ENCODE measurements at regions not wholly inside any gene's neighbourhood (a gene's known extent, or its start where the extent isn't known, plus 50 kb on each side); places are given as distances from the start of the nearest gene placed in this dataset.

- Histone ChIP-seq H3K9me3 (ENCODE audit: control insufficient read depth, low read length) (peaks cover 4% of the 10 kb centered on the region), H3K36me3 (ENCODE audit: control insufficient read depth, insufficient read depth, low read length) (no peaks in the 10 kb centered on the region), H3K4me3 (ENCODE audit: extremely low read depth, insufficient read depth, low read length, poor library complexity, severe bottlenecking) (no peak overlapping the region), H3K4me1 (ENCODE audit: control insufficient read depth, insufficient read depth, low read length, poor library complexity, severe bottlenecking) (no peaks in the 10 kb centered on the region), H3K27ac (ENCODE audit: low read depth, low read length, severe bottlenecking) (no peak overlapping the region)
- WGBS, 2 experiments (ENCODE audit: insufficient coverage in 2 of 2), result 93 to 94% methylated on average over 2 of the region's 2 CpGs
These were observed 407.6 kb upstream of the HS6ST1 start for GRCh38 chr2:128726236-128726635.

- no peak overlapping the region for H3K27ac ChIP-seq (ENCODE audit: low read depth, low read length, severe bottlenecking)
- no peaks in the 10 kb centered on the region for H3K36me3 ChIP-seq (ENCODE audit: control insufficient read depth, insufficient read depth, low read length)
- 92 to 96% methylated on average over 4 of the region's 4 CpGs for WGBS, 2 experiments (ENCODE audit: insufficient coverage in 2 of 2)
- H3K4me1 ChIP-seq (ENCODE audit: control insufficient read depth, insufficient read depth, low read length, poor library complexity, severe bottlenecking), result no peaks in the 10 kb centered on the region
- peaks cover 4% of the 10 kb centered on the region for H3K9me3 ChIP-seq (ENCODE audit: control insufficient read depth, low read length)
- no peak overlapping the region for H3K4me3 ChIP-seq (ENCODE audit: extremely low read depth, insufficient read depth, low read length, poor library complexity, severe bottlenecking)
These were observed 408.2 kb upstream of the HS6ST1 start for GRCh38 chr2:128726911-128727310.

- Histone ChIP-seq H3K27ac (ENCODE audit: low read depth, low read length, severe bottlenecking) (no peak overlapping the region), H3K36me3 (ENCODE audit: control insufficient read depth, insufficient read depth, low read length) (no peaks in the 10 kb centered on the region), H3K4me1 (ENCODE audit: control insufficient read depth, insufficient read depth, low read length, poor library complexity, severe bottlenecking) (no peaks in the 10 kb centered on the region), H3K4me3 (ENCODE audit: extremely low read depth, insufficient read depth, low read length, poor library complexity, severe bottlenecking) (no peak overlapping the region), H3K9me3 (ENCODE audit: control insufficient read depth, low read length) (peaks cover 4% of the 10 kb centered on the region)
- 84 to 94% methylated on average over 2 of the region's 2 CpGs for WGBS, 2 experiments (ENCODE audit: insufficient coverage in 2 of 2)
These were observed 408.7 kb upstream of the HS6ST1 start for GRCh38 chr2:128727404-128727803.

DNA sequence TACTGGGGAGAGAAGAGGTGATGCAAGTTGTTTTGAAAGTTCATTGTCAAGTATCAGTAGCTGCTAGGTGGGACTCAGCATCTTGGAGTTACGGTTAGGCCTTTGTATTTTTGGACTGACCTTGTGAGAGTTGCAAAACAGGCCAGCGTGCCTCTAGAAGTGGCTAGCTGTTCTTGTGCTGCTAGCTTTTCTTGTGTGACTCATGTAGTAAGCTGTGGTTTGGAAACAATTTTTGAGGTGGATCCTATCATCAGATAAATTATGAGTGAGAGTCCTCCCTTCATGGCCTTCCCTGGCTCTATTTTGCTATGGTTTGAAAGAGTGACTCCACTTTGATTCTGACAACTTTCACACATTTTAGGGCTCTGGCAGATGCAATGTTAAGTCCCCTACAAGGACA, 409.2 kb upstream of the HS6ST1 start:
- WGBS, 2 experiments (ENCODE audit: insufficient coverage in 2 of 2), result 96 to 100% methylated on average over 1 to 2 of the region's 2 CpGs
- Histone ChIP-seq H3K4me3 (ENCODE audit: extremely low read depth, insufficient read depth, low read length, poor library complexity, severe bottlenecking) (no peak overlapping the region), H3K27ac (ENCODE audit: low read depth, low read length, severe bottlenecking) (no peak overlapping the region), H3K9me3 (ENCODE audit: control insufficient read depth, low read length) (peaks cover 4% of the 10 kb centered on the region), H3K4me1 (ENCODE audit: control insufficient read depth, insufficient read depth, low read length, poor library complexity, severe bottlenecking) (no peaks in the 10 kb centered on the region), H3K36me3 (ENCODE audit: control insufficient read depth, insufficient read depth, low read length) (no peaks in the 10 kb centered on the region)

DNA sequence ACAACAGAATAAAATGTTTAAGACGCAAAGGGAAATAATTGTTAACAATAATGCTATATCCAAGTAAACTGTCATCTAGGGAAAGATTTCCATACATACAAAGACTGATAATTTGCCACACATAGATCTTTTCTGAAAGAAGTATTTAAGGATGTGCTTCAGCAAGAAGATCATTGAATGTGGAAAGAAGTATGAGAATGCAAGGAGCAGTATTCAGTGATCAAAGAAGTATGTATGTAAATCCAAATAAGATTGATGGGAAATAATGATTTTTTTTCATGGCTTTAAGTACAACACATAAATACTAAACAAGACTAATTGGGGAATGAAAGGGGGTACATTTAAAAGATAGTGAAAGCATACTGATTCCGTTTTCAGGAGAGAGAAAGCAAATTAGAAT, 410.4 kb upstream of the HS6ST1 start:
- H3K4me3 ChIP-seq (ENCODE audit: extremely low read depth, insufficient read depth, low read length, poor library complexity, severe bottlenecking), result no peak overlapping the region
- H3K4me1 ChIP-seq (ENCODE audit: control insufficient read depth, insufficient read depth, low read length, poor library complexity, severe bottlenecking), result peaks cover under 1% of the 10 kb centered on the region
- no CpG with 5 or more reads among the region's 2 CpGs for WGBS, 2 experiments (ENCODE audit: insufficient coverage in 2 of 2)
- H3K9me3 ChIP-seq (ENCODE audit: control insufficient read depth, low read length), result peaks cover 4% of the 10 kb centered on the region
- no peaks in the 10 kb centered on the region for H3K36me3 ChIP-seq (ENCODE audit: control insufficient read depth, insufficient read depth, low read length)
- H3K27ac ChIP-seq (ENCODE audit: low read depth, low read length, severe bottlenecking), result no peak overlapping the region

DNA sequence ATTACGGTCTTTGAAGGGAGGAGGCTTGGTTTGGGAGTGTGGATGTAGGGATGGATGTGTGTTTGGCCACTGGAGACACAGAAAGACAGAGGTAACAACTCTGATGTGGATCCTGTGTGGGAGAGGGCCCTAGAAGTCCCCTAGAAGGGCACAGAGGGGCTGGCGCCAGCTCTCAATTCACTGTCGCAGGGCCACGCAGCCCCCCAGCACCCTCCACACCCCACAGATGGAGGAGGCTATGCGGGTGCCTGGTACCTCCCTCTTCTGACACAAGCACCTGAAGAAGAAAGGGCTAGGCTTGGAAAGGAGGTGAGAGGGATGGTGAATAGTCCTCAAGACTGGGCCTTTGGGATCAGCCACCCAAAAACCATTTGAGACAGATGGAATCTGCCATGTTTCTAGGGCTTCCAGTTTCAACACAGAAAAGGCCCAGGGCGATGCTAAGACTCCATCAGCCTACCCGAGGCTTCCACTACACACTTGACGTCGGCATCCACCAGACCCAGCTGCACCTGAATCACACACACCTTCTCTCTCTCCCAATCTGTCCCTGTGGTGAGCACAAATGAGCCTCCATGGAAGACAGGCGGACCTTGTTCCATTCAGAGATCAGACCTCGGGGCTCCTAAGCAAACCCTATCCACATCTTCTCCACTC, 413.5 kb upstream of the HS6ST1 start:
- Histone ChIP-seq H3K27ac (ENCODE audit: low read depth, low read length, severe bottlenecking) (no peak overlapping the region), H3K9me3 (ENCODE audit: control insufficient read depth, low read length) (peaks cover 4% of the 10 kb centered on the region), H3K36me3 (ENCODE audit: control insufficient read depth, insufficient read depth, low read length) (no peaks in the 10 kb centered on the region), H3K4me3 (ENCODE audit: extremely low read depth, insufficient read depth, low read length, poor library complexity, severe bottlenecking) (no peak overlapping the region), H3K4me1 (ENCODE audit: control insufficient read depth, insufficient read depth, low read length, poor library complexity, severe bottlenecking) (peaks cover 9% of the 10 kb centered on the region)
- WGBS, 2 experiments (ENCODE audit: insufficient coverage in 2 of 2), result 94 to 97% methylated on average over 5 to 6 of the region's 11 CpGs

- H3K9me3 ChIP-seq (ENCODE audit: control insufficient read depth, low read length), result peaks cover 4% of the 10 kb centered on the region
- H3K27ac ChIP-seq (ENCODE audit: low read depth, low read length, severe bottlenecking), result no peak overlapping the region
- H3K36me3 ChIP-seq (ENCODE audit: control insufficient read depth, insufficient read depth, low read length), result no peaks in the 10 kb centered on the region
- no peak overlapping the region for H3K4me3 ChIP-seq (ENCODE audit: extremely low read depth, insufficient read depth, low read length, poor library complexity, severe bottlenecking)
- 87 to 89% methylated on average over 3 to 4 of the region's 4 CpGs for WGBS, 2 experiments (ENCODE audit: insufficient coverage in 2 of 2)
- peaks cover 9% of the 10 kb centered on the region for H3K4me1 ChIP-seq (ENCODE audit: control insufficient read depth, insufficient read depth, low read length, poor library complexity, severe bottlenecking)
These were observed 414.3 kb upstream of the HS6ST1 start for GRCh38 chr2:128732976-128733431.

- Histone ChIP-seq H3K4me3 (ENCODE audit: extremely low read depth, insufficient read depth, low read length, poor library complexity, severe bottlenecking) (no peak overlapping the region), H3K27ac (ENCODE audit: low read depth, low read length, severe bottlenecking) (no peak overlapping the region), H3K36me3 (ENCODE audit: control insufficient read depth, insufficient read depth, low read length) (no peaks in the 10 kb centered on the region), H3K9me3 (ENCODE audit: control insufficient read depth, low read length) (peaks cover 4% of the 10 kb centered on the region), H3K4me1 (ENCODE audit: control insufficient read depth, insufficient read depth, low read length, poor library complexity, severe bottlenecking) (peaks cover 9% of the 10 kb centered on the region)
- WGBS, 2 experiments (ENCODE audit: insufficient coverage in 2 of 2), result 80 to 95% methylated on average over 4 of the region's 5 CpGs
These were observed 414.8 kb upstream of the HS6ST1 start for GRCh38 chr2:128733450-128733849.

GRCh38 chr2:128734521-128735295, 416.0 kb upstream of the HS6ST1 start:
- no peak overlapping the region for H3K27ac ChIP-seq (ENCODE audit: low read depth, low read length, severe bottlenecking)
- no peaks in the 10 kb centered on the region for H3K9me3 ChIP-seq (ENCODE audit: control insufficient read depth, low read length)
- WGBS, 2 experiments (ENCODE audit: insufficient coverage in 2 of 2), result 90 to 98% methylated on average over 30 to 33 of the region's 37 CpGs
- no peaks in the 10 kb centered on the region for H3K36me3 ChIP-seq (ENCODE audit: control insufficient read depth, insufficient read depth, low read length)
- peaks cover 9% of the 10 kb centered on the region for H3K4me1 ChIP-seq (ENCODE audit: control insufficient read depth, insufficient read depth, low read length, poor library complexity, severe bottlenecking)
- no peak overlapping the region for H3K4me3 ChIP-seq (ENCODE audit: extremely low read depth, insufficient read depth, low read length, poor library complexity, severe bottlenecking)

GRCh38 chr2:128735296-128735960, 416.8 kb upstream of the HS6ST1 start:
- H3K4me1 ChIP-seq (ENCODE audit: control insufficient read depth, insufficient read depth, low read length, poor library complexity, severe bottlenecking), result peaks cover 9% of the 10 kb centered on the region
- 89 to 91% methylated on average over 22 to 23 of the region's 26 CpGs for WGBS, 2 experiments (ENCODE audit: insufficient coverage in 2 of 2)

More at GRCh38 chr2:128735296-128735960, 416.8 kb upstream of the HS6ST1 start:
- Histone ChIP-seq H3K9me3 (ENCODE audit: control insufficient read depth, low read length) (no peaks in the 10 kb centered on the region), H3K4me3 (ENCODE audit: extremely low read depth, insufficient read depth, low read length, poor library complexity, severe bottlenecking) (no peak overlapping the region), H3K36me3 (ENCODE audit: control insufficient read depth, insufficient read depth, low read length) (no peaks in the 10 kb centered on the region), H3K27ac (ENCODE audit: low read depth, low read length, severe bottlenecking) (no peak overlapping the region)
